Small intestine (tissue), 7 donors: ENCODE measurements at regions not wholly inside any gene's neighbourhood (a gene's known extent, or its start where the extent isn't known, plus 50 kb on each side); places are given as distances from the start of the nearest gene placed in this dataset.

Experiments used
- DNase-seq, 2 donors: peaks; one replicate each; pipeline versions ENCODE4 v3.0.0 to v3.0.0-alpha.2; 2013
- FAIRE-seq: peaks from 2 replicates; lab custom pipeline; 2012; peaks lifted over from hg19 to GRCh38; lab: Jason Lieb, UNC
- H3K27ac ChIP-seq, 3 donors: one replicate each; pipeline ENCODE4 v1.5.1; 2013; ENCODE audit warnings: low read length in 2 of 3, mild to moderate bottlenecking in 2 of 3, control low read depth in 1 of 3, inconsistent platforms in 1 of 3, low read depth in 1 of 3, moderate library complexity in 1 of 3
- H3K27me3 ChIP-seq, 3 donors: one replicate each; pipeline ENCODE4 v1.6.1; 2013; ENCODE audit warnings: low read length in 3 of 3, inconsistent platforms in 1 of 3; ENCODE audit not compliant: control insufficient read depth in 3 of 3, insufficient read depth in 3 of 3
- H3K36me3 ChIP-seq, 3 donors: one replicate each; pipeline ENCODE4 v1.6.1; 2013; ENCODE audit warnings: low read length in 3 of 3, inconsistent platforms in 1 of 3, low read depth in 1 of 3, mild to moderate bottlenecking in 1 of 3, moderate library complexity in 1 of 3; ENCODE audit not compliant: control insufficient read depth in 3 of 3, insufficient read depth in 2 of 3
- H3K4me1 ChIP-seq, 3 donors: one replicate each; pipeline ENCODE4 v1.6.1; 2013; ENCODE audit warnings: low read length in 2 of 3, inconsistent platforms in 1 of 3, low read depth in 1 of 3, mild to moderate bottlenecking in 1 of 3, moderate library complexity in 1 of 3; ENCODE audit not compliant: control insufficient read depth in 3 of 3, insufficient read depth in 2 of 3
- H3K4me3 ChIP-seq, 3 donors: one replicate each; pipeline ENCODE4 v1.5.1; 2013; ENCODE audit warnings: low read length in 3 of 3, control low read depth in 1 of 3, inconsistent platforms in 1 of 3, low read depth in 1 of 3, mild to moderate bottlenecking in 1 of 3, moderate library complexity in 1 of 3
- H3K9me3 ChIP-seq, 2 donors: one replicate each; pipeline ENCODE4 v1.6.1; 2013; ENCODE audit warnings: low read depth in 1 of 2, low read length in 1 of 2; ENCODE audit not compliant: control insufficient read depth in 2 of 2, insufficient read depth in 1 of 2
- WGBS, 3 donors: extraction: QIAGEN DNeasy Blood & Tissue Kit; methylation state at CpG; one replicate each; pipeline ENCODE4 v1.1.7; 2013; 5-methylcytosine and 5-hydroxymethylcytosine counted together
- donor health status: healthy with polysubstance abuse.
- donor health status: control.
- donor health status: control.
- donor health status: Bipolar disorder and iron deficiency.
- donor health status: healthy.

DNA sequence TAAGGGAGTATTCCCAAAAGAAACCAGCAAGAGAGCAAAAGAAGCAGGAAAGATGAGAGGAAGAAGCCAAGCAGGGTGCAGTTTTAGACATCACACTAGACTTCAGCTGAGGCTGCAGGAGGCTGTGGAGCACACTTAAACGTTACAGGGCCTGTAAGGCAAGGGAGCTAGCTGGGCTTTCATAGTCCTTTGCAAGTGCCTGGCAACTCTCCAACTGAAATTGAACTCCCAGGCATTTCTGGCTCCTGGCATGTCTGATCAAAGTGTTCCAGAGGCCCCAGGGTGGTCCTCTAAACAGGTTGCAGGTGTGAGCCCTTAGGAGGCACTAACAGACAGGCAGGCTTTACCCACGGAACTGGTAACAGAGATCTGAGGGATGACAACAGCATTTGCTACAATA lies 750.2 kb downstream of the XPNPEP1 start:
- peaks cover 0 to 7% of the 10 kb centered on the region in 2 donors for H3K9me3 ChIP-seq
- DNase-seq (no peak), FAIRE-seq (no peak)
- no peaks in the 10 kb centered on the region for H3K4me1 ChIP-seq
- no peaks in the 10 kb centered on the region for H3K27me3 ChIP-seq
- H3K27ac ChIP-seq = no peak overlapping the region
- 20 to 33% (median 21%) methylated on average over 2 of the region's 2 CpGs for WGBS, 3 donors
- no peaks in the 10 kb centered on the region for H3K36me3 ChIP-seq
- no peak overlapping the region for H3K4me3 ChIP-seq

DNA sequence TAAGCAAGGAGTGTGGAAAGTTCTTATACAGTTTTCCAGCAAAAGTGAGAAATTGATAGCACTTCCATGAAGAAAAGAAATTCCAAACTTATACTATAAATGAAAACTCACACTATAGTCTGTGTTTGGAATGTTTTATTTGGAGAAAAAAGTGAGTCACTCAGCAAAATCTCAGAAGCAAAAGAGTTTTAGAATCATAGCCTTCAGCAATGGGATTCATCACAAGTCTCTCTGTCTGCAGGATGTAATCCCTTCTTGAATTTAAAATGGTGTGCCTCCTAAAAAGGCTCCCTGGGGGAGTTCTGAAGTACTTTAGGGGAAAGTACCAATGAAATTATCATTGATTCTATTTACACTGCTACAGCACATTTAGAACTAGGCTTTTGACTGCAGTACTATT lies 756.4 kb downstream of the XPNPEP1 start:
- no peak for FAIRE-seq

DNA sequence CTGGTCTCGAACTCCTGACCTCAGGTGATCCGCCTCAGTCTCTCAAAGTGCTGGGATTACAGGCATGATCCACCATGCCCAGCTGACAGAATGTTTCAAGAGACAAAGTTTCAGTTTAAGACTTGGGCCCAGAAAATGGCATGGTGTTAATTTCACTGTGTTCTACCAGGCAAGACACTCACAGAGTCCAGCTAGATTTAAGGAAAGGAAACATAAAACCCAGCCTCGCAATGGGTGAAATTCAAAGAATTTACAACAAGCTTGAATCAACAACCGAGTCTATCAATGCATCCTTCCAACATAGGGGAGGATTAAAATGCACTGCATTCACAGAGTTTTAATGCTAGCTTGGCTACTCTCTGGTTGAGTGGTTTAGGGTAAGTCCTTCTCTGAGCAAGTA lies 764.0 kb downstream of the XPNPEP1 start:
- Histone ChIP-seq H3K27ac (no peak overlapping the region), H3K4me3 (no peak overlapping the region), H3K9me3 (no peaks in the 10 kb centered on the region), H3K4me1 (no peaks in the 10 kb centered on the region), H3K36me3 (no peaks in the 10 kb centered on the region), H3K27me3 (no peaks in the 10 kb centered on the region)
- 55 to 78% (median 60%) methylated on average over 4 of the region's 4 CpGs for WGBS, 3 donors
- FAIRE-seq (no peak), DNase-seq (no peak)

More for the DNA sequence above, 756.4 kb downstream of the XPNPEP1 start:
- DNase-seq = no peak
- Histone ChIP-seq H3K27ac (no peak overlapping the region), H3K4me3 (no peak overlapping the region), H3K4me1 (no peaks in the 10 kb centered on the region), H3K36me3 (no peaks in the 10 kb centered on the region), H3K27me3 (no peaks in the 10 kb centered on the region), H3K9me3 (no peaks in the 10 kb centered on the region)

DNA sequence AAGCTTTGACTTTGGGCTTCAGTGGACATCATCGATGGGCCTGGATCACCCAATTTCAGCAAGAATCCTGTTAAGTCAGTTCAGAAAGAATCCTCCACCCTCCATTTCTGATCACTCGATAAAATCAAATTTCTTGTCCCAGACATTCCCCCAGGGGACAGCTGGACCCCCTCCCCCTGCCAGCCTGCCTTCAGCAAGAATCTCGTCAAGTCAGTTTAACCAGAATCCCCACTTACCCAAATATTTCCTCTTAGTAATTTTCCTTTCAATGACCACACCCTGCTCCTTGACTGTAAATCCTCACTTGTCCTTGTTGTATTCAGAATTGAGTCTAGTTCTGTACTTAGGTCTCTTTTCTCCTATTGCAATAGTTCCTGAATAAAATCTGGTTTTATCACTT lies 766.9 kb downstream of the XPNPEP1 start:
- FAIRE-seq = no peak
- WGBS, 3 donors = 75 to 88% (median 79%) methylated on average over 3 of the region's 3 CpGs
- H3K4me3 ChIP-seq = no peak overlapping the region
- H3K27ac ChIP-seq = no peak overlapping the region
- DNase-seq = no peak
- no peaks in the 10 kb centered on the region for H3K36me3 ChIP-seq
- H3K27me3 ChIP-seq = no peaks in the 10 kb centered on the region
- no peaks in the 10 kb centered on the region for H3K4me1 ChIP-seq
- no peaks in the 10 kb centered on the region for H3K9me3 ChIP-seq

DNA sequence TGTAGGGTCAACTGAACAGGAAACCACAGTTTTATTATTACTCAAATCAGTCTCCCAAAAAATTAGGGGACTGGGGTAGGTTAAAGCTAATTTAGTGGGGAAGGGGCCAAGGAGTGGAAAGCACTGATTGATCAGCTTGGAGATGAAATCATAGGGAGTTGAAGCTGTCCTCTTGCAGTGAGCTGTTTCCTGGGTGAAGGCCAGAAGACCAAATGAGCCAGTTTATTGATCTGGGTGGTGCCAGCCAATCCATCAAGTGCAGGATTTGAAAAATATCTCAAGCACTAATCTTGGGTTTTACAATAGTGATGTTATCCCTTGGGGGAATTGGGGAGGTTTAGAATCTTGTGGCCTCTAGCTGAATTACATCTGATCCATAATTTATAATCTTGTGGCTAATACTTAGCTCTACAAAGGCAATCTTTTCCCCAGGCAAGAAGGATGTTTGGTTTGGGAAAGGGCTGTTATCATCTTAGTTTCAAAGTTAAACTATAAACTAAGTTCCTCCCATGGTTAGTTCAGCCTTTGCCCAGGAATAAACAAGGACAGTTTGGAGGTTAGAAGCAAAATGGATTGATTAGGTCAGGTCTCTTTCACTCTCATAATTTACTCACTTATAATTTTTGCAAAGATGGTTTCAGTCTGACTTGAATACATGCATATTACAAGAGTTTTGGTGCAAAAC lies 773.5 kb downstream of the XPNPEP1 start:
- Histone ChIP-seq H3K9me3 (no peaks in the 10 kb centered on the region), H3K4me3 (no peak overlapping the region), H3K4me1 (no peaks in the 10 kb centered on the region), H3K27me3 (no peaks in the 10 kb centered on the region), H3K27ac (no peak overlapping the region), H3K36me3 (no peaks in the 10 kb centered on the region)
- no peak for DNase-seq
- FAIRE-seq = no peak

DNA sequence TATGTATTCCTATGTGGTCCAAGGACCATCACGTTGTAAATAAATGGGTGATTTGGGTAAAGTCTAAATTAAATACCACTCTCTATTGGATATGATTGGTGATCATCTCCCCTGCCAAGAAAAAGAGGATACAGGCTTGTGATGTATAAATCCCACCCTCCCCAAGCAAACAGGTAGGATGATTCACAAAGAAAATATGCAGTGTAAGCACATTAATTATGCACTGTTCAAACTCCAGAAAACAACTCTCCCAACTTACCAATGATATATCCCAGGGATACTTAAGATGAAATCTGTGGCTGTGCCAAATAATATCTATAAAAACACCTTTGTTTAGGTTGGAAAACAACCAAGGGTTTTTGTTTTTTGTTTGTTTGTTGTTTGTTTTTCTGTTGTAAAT lies 795.9 kb downstream of the XPNPEP1 start:
- FAIRE-seq (no peak), DNase-seq (no peak)
- Histone ChIP-seq H3K27ac (no peak overlapping the region), H3K36me3 (no peaks in the 10 kb centered on the region), H3K4me3 (no peak overlapping the region), H3K4me1 (no peaks in the 10 kb centered on the region), H3K9me3 (no peaks in the 10 kb centered on the region), H3K27me3 (no peaks in the 10 kb centered on the region)
- WGBS, 3 donors = 36 to 65% (median 50%) methylated on average over 1 of the region's 1 CpG

DNA sequence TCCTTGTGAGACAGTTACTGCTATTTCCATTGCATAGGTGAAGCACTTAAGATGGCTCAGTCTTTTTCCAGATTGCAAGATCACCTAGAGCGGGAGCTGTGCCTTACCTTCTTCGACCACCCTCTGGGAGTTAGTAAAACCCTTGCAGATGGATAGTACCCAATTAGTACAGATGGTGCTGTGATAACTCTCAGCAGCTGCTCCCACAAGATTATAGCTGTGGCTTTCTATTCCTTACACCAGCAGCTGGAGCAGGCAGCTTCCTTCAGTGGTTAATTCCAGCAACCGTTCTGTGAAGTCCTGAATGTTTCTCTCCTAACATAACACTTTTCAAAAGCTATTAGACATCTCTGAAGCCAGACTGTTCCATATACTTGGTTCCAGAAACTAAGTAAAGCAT lies 796.8 kb downstream of the XPNPEP1 start:
- WGBS, 3 donors = 74 to 81% (median 76%) methylated on average over 3 of the region's 3 CpGs
- FAIRE-seq = no peak

DNA sequence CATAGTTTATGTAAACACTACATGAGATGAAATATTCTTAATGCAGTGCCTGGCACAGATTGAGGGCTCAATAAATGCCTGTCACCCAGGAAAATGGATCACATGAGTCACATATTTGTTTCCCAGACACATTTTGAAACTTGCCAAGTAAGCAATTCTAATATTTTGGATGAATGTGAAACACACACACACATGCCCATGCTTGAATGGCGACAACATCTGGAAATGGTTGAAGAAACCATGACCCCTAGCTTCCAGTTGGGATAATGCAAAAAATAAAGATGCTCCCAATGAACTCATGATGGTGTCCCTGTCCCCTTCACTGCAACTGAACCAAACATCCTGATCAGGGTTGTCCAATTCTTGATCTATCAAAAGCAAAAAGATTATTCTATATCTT lies 797.3 kb downstream of the XPNPEP1 start:
- H3K9me3 ChIP-seq = no peaks in the 10 kb centered on the region
- no peaks in the 10 kb centered on the region for H3K36me3 ChIP-seq
- no peak overlapping the region for H3K27ac ChIP-seq
- H3K4me1 ChIP-seq = no peaks in the 10 kb centered on the region
- no peak overlapping the region for H3K4me3 ChIP-seq
- FAIRE-seq (no peak), DNase-seq (no peak)
- no peaks in the 10 kb centered on the region for H3K27me3 ChIP-seq
- 22 to 46% (median 27%) methylated on average over 1 of the region's 1 CpG for WGBS, 3 donors

More for the DNA sequence above, 796.8 kb downstream of the XPNPEP1 start:
- Histone ChIP-seq H3K9me3 (no peaks in the 10 kb centered on the region), H3K4me3 (no peak overlapping the region), H3K27ac (no peak overlapping the region), H3K27me3 (no peaks in the 10 kb centered on the region), H3K4me1 (no peaks in the 10 kb centered on the region), H3K36me3 (no peaks in the 10 kb centered on the region)
- no peak for DNase-seq

DNA sequence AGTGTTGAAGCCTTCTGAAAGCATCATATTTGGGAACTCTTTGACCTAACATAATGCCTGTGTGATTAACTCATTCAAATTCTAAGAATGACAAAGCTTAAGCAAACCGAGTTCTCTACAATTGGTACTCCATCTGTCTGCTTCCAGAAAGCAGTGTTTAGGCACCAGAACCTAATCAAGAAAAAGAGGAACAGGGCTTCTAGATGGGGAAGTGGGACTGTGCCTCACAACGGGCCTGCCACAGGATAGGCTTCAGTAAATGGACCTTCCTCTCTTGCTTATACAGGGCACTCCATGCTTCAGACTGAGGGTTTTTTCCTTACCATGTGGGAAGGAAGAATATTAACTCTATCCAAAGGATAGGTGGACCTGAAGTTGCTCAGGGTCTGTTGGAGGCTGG lies 808.1 kb downstream of the XPNPEP1 start:
- Histone ChIP-seq H3K27ac (no peak overlapping the region), H3K27me3 (no peaks in the 10 kb centered on the region), H3K4me3 (no peak overlapping the region), H3K9me3 (peaks cover 0 to 14% of the 10 kb centered on the region in 2 donors), H3K4me1 (no peaks in the 10 kb centered on the region), H3K36me3 (no peaks in the 10 kb centered on the region)
- WGBS, 3 donors = 69 to 84% (median 73%) methylated on average over 2 of the region's 2 CpGs
- DNase-seq (no peak), FAIRE-seq (no peak)
